NCI-H187 treated with DMSO at 0.1 percent for 48 hours (cell line): ENCODE measurements at regions not wholly inside any gene's neighbourhood (a gene's known extent, or its start where the extent isn't known, plus 50 kb on each side); places are given as distances from the start of the nearest gene placed in this dataset.
"Not testable (repeated sequence)": the region's sequence is repeated elsewhere in the genome, so short reads cannot be mapped to it uniquely, and the experiment has no call there.

Experiments
- DNase-seq: peaks from one replicate; lab custom pipeline; 2025; lab: John Stamatoyannopoulos, UW

DNA sequence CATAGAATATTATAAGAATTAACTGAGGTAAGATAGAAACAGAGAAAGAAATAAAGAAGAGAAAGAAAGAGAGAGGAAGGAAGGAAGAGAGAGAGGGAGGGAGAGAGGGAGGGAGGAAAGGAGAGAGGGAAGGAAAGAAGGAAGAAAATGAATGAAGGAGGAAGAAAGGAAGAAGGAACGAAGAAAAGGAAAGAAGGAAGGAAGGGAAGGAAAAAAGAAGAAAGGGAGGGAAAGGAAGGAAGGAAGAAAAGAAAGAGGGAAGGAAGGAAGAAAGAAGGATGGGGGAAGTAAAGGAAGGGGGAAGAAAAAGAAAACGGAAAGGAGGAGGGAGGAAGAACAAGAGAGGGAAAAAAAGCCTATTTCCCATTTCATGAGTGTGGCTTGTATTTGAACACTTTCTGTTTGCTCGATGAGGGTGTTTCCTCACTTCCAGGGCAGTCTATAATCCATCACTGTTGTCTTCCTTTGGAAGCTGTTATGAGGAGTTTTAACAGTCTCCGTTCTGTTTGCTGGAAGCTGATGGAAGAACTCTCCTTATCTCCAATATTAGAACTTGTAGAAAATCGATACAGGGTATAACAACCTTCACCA lies 402.4 kb downstream of the TMEM114 start:
- DNase-seq: no peak

DNA sequence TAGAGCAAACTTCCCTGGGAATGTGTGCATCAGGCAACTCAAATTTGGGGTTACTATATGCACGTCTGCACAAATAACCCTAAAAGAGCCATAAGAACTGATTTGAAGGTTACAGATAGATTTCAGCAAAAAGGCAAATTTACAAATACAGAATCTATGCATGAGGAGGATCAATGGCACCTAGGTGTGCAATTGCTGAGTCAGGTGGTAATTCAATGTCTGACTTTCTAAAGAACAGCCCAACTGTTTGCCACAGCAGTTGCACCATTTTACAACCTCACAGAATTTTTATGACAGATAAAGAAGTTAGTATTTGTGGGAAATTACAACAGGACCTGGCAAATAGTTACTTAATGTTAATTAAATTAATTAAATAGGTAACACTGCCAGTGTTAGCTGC lies 405.5 kb downstream of the TMEM114 start:
- no peak for DNase-seq

DNA sequence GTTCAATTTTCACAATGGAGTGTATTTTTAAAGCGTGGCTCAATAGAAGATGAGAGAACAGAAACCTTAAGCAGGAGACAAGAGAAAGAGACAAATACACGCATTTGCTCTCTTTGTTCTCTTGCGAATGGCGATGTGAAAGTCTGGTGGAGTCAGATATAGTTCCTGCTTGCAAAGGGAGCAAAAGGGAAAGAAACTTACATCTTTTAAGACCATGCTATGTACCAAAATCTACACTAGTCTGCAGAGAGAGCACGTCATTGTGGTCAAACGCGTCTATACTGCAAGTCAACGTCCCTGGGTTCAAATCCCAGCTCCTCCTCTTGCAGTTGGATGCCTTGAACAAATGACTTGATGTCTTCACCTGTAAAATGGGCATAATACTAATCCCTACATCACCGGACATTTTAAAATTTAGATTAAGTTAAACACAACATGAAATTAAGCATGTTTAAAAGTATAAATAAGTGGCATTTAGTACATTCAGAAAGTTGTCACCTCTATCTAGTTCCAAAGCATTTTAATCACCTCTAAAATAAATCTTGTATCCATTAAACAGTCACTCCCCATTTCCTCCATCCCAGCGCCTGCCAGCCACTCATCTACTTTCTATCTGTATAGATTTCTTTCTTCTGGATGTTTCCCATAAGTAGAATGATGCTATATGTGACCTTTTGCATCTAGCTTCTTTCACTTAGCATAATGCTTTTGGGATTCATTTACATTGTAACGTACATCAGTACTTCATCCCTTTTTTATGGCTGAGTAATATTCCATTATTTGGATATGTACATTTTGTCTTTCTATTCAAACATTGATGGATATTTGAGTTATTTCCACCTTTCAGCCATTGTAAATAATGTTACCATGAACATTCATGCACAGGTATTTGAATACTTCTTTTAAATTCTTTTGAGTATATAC lies 406.9 kb downstream of the TMEM114 start:
- no peak for DNase-seq

DNA sequence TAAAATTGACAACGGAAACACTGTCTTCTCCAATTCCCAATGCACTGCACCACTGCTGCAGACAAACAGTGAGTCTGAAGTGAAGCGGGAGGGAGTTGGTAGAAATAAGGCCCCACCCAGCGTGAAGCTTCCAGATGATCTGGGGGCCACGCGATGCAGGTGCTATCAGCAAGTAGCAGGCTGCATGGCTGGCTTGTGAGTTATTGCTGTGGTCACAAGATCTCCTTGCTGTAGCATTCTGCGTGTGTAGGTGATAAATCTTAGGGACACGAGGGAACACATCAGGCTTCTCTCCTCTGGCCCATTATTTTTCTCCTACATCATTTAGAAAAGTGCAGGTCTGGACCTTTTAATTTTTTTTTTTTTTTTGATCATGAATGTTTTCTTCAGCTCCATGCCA lies 407.6 kb downstream of the TMEM114 start:
- DNase-seq: no peak

DNA sequence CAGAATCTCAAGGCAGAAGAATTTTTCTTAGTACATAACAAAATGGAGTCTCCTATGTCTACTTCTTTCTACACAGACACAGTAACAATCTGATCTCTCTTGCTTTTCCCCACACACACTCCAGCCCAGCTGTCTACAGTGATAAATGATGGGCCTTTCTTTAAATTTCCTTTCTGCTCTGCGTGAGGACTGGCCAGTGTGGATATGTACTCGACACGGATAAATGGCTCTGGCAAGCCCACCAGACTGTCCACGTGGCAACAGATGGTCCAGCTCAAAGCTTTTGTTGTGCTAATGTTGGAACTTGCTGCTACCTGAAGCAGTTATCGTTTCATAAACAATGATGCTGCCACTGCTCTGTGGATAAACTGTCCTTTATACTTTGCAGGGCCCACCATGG lies 410.7 kb downstream of the TMEM114 start:
- DNase-seq: no peak

DNA sequence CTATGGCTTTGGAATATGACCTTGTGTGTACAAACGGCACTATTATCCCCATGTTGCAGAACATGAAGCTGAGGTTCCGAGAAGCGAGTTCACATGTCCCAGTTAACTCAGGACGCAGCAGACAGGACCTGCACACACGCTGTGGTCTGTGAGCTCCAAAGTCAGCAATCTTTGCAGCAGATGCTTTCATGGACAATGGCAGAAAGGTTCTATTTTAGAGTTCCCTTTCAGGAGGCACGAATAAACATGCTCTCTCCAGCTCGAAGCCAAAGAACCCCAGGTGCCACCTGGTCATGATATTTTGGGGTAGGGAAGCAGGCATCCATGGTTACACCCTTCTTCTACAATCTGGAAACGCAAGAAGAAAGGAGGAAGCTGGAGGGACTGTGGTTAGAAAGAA lies 412.0 kb downstream of the TMEM114 start:
- no peak for DNase-seq

DNA sequence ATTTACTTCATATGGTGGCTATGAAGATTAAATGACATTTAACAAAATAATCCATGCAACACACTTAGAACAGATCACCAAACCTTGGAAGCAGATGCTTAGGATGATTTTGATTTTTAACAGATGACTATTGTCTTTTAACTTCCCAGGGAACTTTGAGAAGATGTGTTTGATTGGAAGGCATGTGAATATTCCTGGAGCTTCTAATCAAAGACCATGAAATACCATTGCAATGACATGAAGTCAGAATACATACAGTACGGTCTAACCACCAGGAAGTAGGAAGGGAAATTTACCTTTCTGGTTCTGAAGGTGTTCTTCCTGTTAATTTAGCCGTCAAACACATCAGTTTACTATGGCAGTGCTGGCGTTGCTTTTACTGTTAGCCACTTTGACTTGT lies 414.9 kb downstream of the TMEM114 start:
- no peak for DNase-seq

DNA sequence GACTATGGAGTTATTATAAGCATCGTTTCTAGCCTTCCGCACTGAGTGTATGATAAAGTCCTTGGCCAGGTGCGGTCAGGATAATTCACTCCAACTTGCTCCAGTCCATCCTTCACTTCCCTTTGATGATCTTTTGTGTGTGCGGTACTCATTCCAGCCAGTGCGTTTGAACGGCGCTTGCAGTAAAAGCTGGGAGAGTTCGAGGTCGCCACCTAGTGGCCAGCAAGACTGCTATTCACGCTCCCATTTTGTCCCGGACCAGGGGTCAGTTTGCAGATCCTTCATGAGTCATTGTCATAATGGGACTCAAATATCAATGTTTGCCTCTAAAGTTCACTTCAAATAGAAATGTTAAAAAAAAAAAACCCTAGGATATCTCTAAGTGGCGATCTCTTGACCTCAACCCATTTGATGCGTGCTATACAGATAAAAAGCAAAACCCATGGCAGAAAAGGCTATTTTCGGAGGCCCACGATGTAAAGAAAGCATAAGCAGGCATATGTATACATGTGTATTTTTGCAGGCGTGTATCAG lies 417.1 kb downstream of the TMEM114 start:
- no peak for DNase-seq

DNA sequence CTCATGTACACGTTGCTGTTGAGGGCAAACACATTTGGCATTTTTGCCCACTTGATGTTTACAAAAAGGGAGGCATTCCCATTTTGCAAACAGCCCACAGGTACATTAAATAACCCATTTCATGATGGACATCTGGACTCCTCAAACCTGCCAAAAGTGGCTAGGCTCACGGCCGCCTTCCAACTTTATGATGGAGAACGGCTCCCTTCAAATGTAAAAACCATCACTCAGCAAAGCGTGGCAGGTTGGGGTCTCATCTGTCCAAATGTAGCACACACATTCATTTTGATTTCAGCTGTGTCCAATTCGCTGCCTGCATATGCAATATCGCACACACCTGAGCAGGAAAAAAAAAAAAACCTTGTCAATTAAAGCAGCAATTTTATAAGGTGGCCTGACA lies 417.8 kb downstream of the TMEM114 start:
- DNase-seq: no peak

DNA sequence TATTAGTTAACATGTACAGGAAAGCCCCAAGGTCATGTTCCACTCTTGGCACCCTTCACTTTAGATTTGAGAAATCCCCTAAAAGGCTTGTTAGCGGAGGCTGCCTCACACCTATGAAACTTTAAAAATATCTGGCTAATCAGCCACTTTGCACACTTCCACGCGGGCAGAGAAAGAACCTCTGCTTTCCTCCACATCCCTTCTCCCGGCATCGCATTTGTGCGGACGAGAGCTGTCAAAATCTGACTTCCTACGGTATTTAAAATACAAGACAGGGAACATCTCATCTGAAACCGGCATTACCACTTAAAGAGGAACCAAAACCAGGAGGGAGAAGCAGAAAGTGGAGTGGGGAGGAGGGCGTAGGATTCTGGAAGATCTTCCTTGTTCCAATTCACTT lies 422.3 kb downstream of the TMEM114 start:
- DNase-seq: no peak

DNA sequence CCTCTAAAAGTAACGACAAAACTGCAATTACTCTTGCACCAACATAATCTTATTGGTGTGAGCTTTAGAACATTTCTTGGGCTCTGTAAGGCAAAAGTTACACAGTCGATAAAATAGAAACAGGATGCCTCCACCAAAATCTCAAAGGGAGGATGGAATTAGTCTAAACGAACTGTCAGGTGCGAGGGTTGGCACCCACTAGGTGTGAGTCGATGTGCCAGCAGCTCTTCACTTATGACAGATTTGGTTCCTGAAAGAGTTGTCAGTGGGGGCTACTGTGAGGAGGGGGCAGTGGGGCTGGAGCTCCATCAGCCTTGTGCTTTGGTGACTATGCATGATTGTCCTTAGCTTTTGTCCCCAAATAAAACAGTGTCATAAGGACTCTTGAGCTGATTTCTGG lies 422.9 kb downstream of the TMEM114 start:
- no peak for DNase-seq

DNA sequence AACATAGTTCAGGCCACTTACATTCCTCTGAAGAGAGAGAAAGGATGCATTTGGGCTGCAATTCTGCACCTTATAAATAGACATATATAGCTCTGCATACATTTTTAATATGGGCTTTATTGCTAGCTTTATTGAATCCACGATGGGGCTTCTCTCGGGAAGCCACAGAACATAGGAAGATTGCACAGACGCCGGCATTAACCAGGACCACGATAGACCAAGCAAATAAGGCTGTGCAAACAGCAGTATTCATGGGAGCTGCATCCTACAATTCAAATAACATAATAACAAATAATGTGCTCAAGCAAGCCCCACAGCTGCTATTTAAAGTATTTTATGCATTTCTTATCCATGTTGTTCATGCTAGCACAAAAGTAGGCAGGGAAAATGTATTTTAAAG lies 432.3 kb downstream of the TMEM114 start:
- DNase-seq: no peak

DNA sequence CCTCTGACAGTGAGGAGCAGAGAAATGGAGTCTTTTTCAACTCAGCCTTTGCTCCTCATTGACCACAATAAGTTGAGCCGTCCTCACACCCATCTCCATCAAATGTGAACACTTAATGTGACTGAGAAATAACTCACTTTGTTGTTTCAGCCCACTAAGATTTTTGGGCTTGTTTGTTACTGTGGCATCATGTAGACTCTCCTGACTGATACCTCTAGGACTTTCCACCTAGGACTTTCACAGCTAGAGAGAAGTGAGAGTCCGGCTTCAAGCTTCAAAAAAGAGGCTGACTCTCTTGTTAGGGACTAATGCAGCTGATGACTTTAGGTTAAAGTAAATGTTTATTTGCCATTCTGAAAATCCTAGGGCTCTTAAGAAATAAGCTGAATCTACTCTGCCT lies 435.0 kb downstream of the TMEM114 start:
- no peak for DNase-seq

DNA sequence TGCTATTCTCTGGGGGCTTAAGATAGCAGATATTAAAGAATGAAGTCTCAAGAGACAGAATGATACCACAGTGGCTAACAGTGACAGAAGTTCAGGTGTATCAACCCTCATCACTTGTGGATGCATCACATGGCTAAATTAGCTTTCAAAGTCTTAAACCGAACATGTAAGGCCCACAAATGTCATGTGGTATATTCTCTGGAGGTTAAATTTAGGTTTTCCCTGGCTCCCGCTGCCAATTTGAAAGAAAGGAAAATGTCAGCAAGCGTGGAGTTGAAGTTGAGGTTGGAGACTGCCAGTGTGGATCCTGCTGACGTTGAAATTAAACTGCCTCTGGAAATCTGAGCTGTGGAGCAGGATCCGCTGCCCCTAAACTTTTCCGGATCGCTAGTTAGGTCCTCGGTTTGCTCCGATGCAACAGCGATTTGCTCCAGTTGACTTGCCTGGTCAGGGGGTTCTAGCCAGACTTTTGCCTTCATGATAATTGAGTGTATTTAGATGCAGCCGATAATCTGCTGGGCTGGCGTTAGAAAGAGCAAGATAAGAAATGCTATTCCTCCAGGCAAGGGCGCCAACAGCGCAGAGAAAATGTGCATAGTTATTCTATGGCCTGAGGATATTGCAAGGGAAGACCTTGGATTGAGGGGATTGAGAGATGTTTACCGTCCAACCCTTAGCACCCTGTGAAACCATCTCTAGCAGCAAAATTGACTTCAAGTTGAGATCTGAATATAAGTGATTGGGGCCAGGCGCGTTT lies 443.9 kb downstream of the TMEM114 start:
- no peak for DNase-seq

DNA sequence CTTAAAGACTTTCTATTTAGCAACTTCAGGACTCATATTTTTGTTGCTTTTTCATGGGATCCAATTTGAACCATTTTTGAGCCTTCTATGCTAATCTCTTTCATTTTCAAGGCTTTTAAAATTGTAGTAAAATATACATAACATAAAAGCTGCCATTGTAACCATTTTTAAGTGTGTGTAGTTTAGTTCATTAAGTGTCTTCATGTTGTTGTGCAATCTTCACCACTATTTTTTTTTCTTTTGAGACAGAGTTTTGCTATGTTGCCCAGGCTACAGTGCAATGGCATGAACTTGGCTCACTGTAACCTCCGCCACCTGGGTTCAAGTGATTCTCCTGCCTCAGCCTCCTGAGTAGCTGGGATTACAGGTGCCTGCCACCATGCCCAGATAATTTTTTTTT lies 451.6 kb downstream of the TMEM114 start:
- DNase-seq: no peak

DNA sequence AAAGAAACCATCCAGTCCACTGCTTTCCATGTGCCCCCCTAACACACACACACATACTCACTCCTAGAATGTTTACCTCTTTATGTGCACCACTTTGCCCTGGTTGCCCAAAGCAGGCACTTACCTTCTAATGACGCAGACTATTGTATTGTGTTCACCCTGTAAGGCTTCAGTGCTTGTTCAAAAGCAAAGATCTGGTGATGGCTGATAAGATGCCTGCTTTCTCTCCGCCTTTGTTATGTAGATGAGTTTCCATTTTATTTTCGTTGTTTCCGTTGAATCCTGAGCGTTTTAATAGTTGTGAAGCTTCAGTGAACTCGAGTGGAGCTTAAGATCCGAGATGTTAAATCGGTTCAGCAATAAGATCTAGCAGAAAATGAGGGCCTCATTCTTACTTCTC lies 452.7 kb downstream of the TMEM114 start:
- DNase-seq: peak; percentile 1

DNA sequence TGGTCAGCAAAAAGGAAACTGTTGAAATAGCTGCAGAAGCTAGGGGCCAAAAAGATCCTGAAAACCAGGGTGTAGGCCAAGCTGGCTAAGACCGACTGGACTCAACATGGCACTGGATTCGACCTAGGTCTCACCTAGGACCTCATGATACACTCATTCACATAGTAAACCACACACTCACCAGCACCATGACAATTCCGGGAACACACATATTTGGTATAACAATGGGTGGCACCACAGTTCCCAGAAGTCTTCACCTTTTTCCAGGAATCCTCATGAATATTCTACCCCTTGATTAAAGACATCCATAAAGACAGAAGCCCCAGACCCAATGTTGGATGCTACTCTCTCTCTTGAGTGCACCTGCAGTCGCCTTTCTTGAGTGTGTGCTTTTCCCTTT lies 460.1 kb downstream of the TMEM114 start:
- DNase-seq: no peak

DNA sequence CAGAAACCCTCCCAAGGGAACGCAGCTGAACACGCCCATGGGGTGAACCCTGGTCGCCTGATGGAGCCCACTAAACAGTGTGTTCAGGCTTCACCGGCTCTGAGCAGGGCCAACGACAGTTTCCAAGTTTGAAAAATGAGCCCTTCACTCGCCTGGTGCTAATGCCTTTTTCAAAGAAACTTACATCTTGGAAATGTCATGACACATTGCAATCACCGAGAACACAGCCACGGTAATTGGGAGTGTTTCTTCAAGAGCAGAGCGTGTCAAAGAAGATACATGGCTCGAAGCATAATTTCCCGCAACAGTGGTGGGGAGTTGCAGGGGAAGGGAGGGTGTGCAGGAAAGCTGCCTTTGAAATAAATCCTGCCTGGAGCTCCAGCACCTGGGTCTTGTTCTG lies 463.2 kb downstream of the TMEM114 start:
- no peak for DNase-seq

DNA sequence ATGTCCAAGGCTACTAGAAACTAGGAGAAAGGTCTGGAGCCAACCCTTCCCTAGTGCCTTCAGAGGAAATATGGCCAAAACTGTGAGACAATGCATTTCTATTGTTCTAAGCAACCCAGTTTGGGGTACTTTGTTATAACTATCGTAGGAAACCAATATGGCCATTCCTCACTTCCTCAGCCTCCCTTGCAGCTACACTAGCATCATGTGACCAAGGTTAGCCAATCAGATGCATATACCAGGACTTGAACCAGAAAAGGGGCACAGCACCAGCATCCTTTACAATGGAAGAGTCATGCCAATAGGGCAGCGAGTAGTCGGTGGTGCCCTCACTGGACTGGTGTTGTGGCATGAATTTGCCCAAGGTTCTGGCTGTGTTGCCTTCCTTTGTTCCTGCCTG lies 464.0 kb downstream of the TMEM114 start:
- DNase-seq: no peak

DNA sequence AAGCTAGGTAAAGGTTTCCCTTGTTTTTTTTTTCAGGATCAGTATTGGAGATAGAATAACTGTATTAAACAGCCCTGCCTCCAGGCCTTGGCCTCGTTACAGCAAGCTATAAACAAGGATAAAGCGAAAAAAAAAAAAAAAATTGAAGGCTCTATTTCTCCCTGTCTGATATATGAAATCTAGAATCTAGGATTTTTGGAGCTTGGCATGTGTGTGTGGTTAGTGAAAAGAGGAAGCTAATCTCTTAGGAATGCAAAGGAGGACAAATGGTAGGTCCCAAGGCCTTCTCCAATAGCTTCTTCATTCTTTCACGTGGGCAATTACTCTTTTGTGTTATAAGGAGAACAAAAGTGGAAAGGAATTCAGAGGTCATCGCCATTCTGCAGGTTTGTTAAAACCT lies 470.3 kb downstream of the TMEM114 start:
- DNase-seq: no peak

DNA sequence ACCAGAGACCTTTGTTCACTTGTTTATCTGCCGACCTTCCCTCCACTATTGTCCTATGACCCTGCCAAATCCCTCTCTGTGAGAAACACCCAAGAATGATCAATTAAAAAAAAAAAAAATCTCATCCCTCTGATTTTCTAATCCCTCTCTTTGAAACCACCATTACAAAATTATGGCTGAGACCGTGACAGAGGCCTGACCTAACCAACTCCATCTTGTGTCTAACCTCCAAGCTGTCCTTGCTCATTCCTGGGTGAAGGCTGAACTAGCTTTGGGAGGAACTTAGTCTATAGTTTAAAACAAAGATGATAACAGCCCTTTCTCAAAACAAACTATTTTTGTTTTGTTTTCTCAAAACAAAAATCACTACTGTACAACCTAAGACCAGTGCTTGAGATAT lies 474.5 kb downstream of the TMEM114 start:
- DNase-seq: no peak

DNA sequence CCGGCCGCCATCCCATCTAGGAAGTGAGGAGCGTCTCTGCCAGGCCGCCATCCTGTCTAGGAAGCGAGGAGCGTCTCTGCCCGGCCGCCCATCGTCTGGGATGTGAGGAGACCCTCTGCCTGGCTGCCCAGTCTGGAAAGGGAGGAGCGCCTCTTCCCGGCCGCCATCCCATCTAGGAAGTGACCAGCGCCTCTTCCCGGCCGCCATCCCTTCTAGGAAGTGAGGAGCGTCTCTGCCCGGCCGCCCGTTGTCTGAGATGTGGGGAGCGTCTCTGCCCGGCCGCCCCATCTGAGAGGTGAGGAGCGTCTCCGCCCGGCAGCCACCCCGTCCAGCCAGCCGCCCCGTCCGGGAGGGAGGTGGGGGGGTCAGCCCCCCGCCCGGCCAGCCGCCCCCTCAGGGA lies 475.4 kb downstream of the TMEM114 start:
- not testable (repeated sequence) for DNase-seq

DNA sequence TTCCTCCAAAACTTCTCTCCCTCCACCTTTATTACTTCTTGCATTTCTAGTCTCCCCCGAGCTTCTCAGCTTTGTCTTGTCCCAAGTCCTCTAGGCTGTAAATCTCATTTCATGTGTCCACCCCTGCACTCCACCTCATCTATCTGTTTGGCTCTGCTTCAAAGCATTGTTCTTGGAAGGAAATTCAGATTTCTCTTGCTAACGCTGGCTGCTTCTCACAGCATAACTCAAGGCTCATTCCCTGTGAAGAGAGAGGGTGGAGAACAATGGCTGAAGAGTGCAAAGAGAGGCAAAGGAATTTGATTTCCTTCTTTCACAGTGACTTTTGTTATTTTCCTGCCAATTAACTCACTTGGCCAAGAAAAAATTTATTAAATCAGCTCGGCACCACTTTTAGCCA lies 476.5 kb downstream of the TMEM114 start:
- no peak for DNase-seq
